ENCODE measurements at regions not wholly inside any gene's neighbourhood (a gene's known extent, or its start where the extent isn't known, plus 50 kb on each side); places are given as distances from the start of the nearest gene placed in this dataset.

DNA sequence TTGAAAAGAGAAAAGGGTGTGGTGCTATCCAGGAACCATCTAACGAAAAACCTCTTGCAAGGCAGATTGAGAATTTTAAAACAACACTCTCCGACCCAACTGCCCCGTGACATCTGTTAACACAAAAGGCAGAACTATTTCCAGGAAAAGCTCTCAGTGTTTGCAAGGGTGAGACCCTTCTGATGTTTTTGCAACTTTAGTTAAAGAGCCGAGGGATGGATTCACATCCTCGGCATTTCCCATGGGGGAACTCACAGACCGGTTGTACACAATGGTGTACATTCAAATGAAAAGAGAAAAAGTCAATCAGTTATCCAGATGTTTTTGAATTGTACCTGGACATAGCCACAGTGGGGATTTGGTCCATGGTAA, 120.0 kb downstream of the NGF start:
- TF ChIP-seq CTCF (conservative IDR thresholded peaks at IDR 0.05; ENCODE audit: low read depth, low read length) (no peak), EZH2 (IDR thresholded peaks at IDR 0.05; ENCODE audit: borderline replicate concordance, low read depth, low read length, poor library complexity, severe bottlenecking) (no peak)
